Liver (tissue), 8 donors: ENCODE measurements at regions not wholly inside any gene's neighbourhood (a gene's known extent, or its start where the extent isn't known, plus 50 kb on each side); places are given as distances from the start of the nearest gene placed in this dataset.

Source experiments
- DNase-seq: peaks from one replicate; pipeline ENCODE4 v3.0.0-alpha.2; 2017; ENCODE audit warnings: low spot score
- H3K27ac ChIP-seq, 2 donors: one replicate each; pipeline ENCODE4 v1.7.0; 2013; ENCODE audit warnings: inconsistent platforms in 2 of 2, low read length in 2 of 2, control low read depth in 1 of 2, low read depth in 1 of 2, mild to moderate bottlenecking in 1 of 2
- H3K27me3 ChIP-seq, 4 donors: one replicate each; pipeline versions ENCODE4 v1.6.1 to v1.7.0; 2013; ENCODE audit warnings: low read length in 3 of 4, inconsistent platforms in 1 of 4, mild to moderate bottlenecking in 1 of 4, moderate library complexity in 1 of 4; ENCODE audit not compliant: control insufficient read depth in 4 of 4, insufficient read depth in 4 of 4
- H3K36me3 ChIP-seq, 4 donors: one replicate each; pipeline versions ENCODE4 v1.6.1 to v1.7.0; 2013; ENCODE audit warnings: low read length in 3 of 4, mild to moderate bottlenecking in 3 of 4, low read depth in 1 of 4, moderate library complexity in 1 of 4; ENCODE audit not compliant: control insufficient read depth in 4 of 4, insufficient read depth in 3 of 4
- H3K4me1 ChIP-seq, 4 donors: one replicate each; pipeline versions ENCODE4 v1.6.1 to v1.7.0; 2013; ENCODE audit warnings: low read length in 3 of 4, mild to moderate bottlenecking in 3 of 4, moderate library complexity in 1 of 4; ENCODE audit not compliant: control insufficient read depth in 4 of 4, insufficient read depth in 4 of 4
- H3K4me3 ChIP-seq, 3 donors: one replicate each; pipeline versions ENCODE4 v1.6.1 to v1.7.0; 2013; ENCODE audit warnings: low read length in 3 of 3, control low read depth in 1 of 3, low read depth in 1 of 3, mild to moderate bottlenecking in 1 of 3
- H3K9ac ChIP-seq, 2 donors: one replicate each; pipeline ENCODE4 v1.7.0; 2013; ENCODE audit warnings: low read length in 2 of 2, mild to moderate bottlenecking in 2 of 2, moderate library complexity in 2 of 2, control low read depth in 1 of 2, low read depth in 1 of 2
- H3K9me3 ChIP-seq, 4 donors: one replicate each; pipeline versions ENCODE4 v1.6.1 to v1.7.0; 2013; ENCODE audit warnings: low read length in 3 of 4; ENCODE audit not compliant: control insufficient read depth in 4 of 4
- CTCF ChIP-seq: fragments of 150-350 bp; IDR thresholded peaks from 2 replicates; pipeline ENCODE4 v1.5.1; 2017; ENCODE audit warnings: improper control_type of control experiment, low read depth, low read length; ENCODE audit not compliant: missing input control
- EGR1 ChIP-seq, 2 donors: IDR thresholded peaks; 2 replicates each; pipeline ENCODE4 v1.6.1; 2016 to 2018; ENCODE audit warnings: antibody characterized with exemption in 2 of 2, low read depth in 2 of 2
- FOXA1 ChIP-seq: IDR thresholded peaks from 2 replicates; pipeline ENCODE4 v1.6.1; 2016; ENCODE audit warnings: antibody characterized with exemption
- FOXA2 ChIP-seq: IDR thresholded peaks from 2 replicates; pipeline ENCODE4 v1.6.1; 2016; ENCODE audit warnings: antibody characterized with exemption
- GABPA ChIP-seq, 2 donors: IDR thresholded peaks in 1 of 2; conservative IDR thresholded peaks in 1 of 2; 2 replicates each; pipeline ENCODE4 v1.6.1; 2016; ENCODE audit warnings: antibody characterized with exemption in 2 of 2, mild to moderate bottlenecking in 1 of 2, moderate library complexity in 1 of 2
- HNF4A ChIP-seq, 2 donors: conservative IDR thresholded peaks; 2 replicates each; pipeline ENCODE4 v1.6.1; 2016; ENCODE audit warnings: antibody characterized with exemption in 2 of 2, mild to moderate bottlenecking in 2 of 2
- JUND ChIP-seq, 2 donors: IDR thresholded peaks; 2 replicates each; pipeline ENCODE4 v1.6.1; 2016; ENCODE audit warnings: antibody characterized with exemption in 2 of 2
- MAX ChIP-seq: IDR thresholded peaks from 2 replicates; pipeline ENCODE4 v1.6.1; 2016; ENCODE audit warnings: antibody characterized with exemption
- NR2F2 ChIP-seq: IDR thresholded peaks from 2 replicates; pipeline ENCODE4 v1.6.1; 2016; ENCODE audit warnings: antibody characterized with exemption
- RAD21 ChIP-seq, 2 donors: IDR thresholded peaks; 2 replicates each; pipeline ENCODE4 v1.6.1; 2016; ENCODE audit warnings: antibody characterized with exemption in 2 of 2, mild to moderate bottlenecking in 2 of 2
- REST ChIP-seq: IDR thresholded peaks from 2 replicates; pipeline ENCODE4 v1.6.1; 2016; ENCODE audit warnings: antibody characterized with exemption, mild to moderate bottlenecking
- RXRA ChIP-seq, 2 donors: IDR thresholded peaks; 2 replicates each; pipeline ENCODE4 v1.6.1; 2017 to 2018; ENCODE audit warnings: antibody characterized with exemption in 2 of 2, mild to moderate bottlenecking in 1 of 2
- SP1 ChIP-seq: IDR thresholded peaks from 2 replicates; pipeline ENCODE4 v1.6.1; 2018; ENCODE audit warnings: antibody characterized with exemption, mild to moderate bottlenecking
- TAF1 ChIP-seq: conservative IDR thresholded peaks from 2 replicates; pipeline ENCODE4 v1.6.1; 2016; ENCODE audit warnings: antibody characterized with exemption, mild to moderate bottlenecking
- YY1 ChIP-seq: IDR thresholded peaks from 2 replicates; pipeline ENCODE4 v1.6.1; 2016; ENCODE audit warnings: antibody characterized with exemption, mild to moderate bottlenecking
- ZBTB33 ChIP-seq: IDR thresholded peaks from 2 replicates; pipeline ENCODE4 v1.6.1; 2016; ENCODE audit warnings: antibody characterized with exemption
- WGBS: extraction: QIAGEN DNeasy Blood & Tissue Kit; methylation state at CpG from one replicate; pipeline ENCODE4 v1.1.7; 2013; 5-methylcytosine and 5-hydroxymethylcytosine counted together
- donor health status: healthy.
- donor health status: healthy.
- donor health status: healthy.
- donor health status: healthy.
- donor health status: healthy.

GRCh38 chr5:145163876-145164275, 671.3 kb downstream of the PRELID2 start:
- 46% methylated on average over 3 of the region's 3 CpGs for WGBS

More at GRCh38 chr5:145163876-145164275, 671.3 kb downstream of the PRELID2 start:
- DNase-seq: no peak
- Histone ChIP-seq H3K27me3 (peaks cover 0 to 4% (median 1%) of the 10 kb centered on the region in 4 donors), H3K4me1 (no peaks in the 10 kb centered on the region), H3K27ac (no peak overlapping the region), H3K9me3 (no peaks in the 10 kb centered on the region), H3K36me3 (no peaks in the 10 kb centered on the region), H3K9ac (no peak overlapping the region), H3K4me3 (no peak overlapping the region)
- no peak for TF ChIP-seq EGR1 (IDR thresholded peaks at IDR 0.05; ENCODE audit: low read depth in 2 of 2)
- no peak for TF ChIP-seq RAD21 (IDR thresholded peaks at IDR 0.05)
- no peak for TF ChIP-seq RXRA (IDR thresholded peaks at IDR 0.05)
- no peak for TF ChIP-seq MAX
- no peak for TF ChIP-seq HNF4A (conservative IDR thresholded peaks at IDR 0.05)
- TF ChIP-seq SP1: no peak
- no peak for TF ChIP-seq FOXA1
- no peak for TF ChIP-seq CTCF
- TF ChIP-seq TAF1: no peak
- no peak for TF ChIP-seq GABPA (IDR thresholded peaks at IDR 0.05 in 1 of 2, conservative IDR thresholded peaks at IDR 0.05 in 1 of 2)
- no peak for TF ChIP-seq FOXA2
- no peak for TF ChIP-seq YY1
- no peak for TF ChIP-seq NR2F2
- no peak for TF ChIP-seq REST
- no peak for TF ChIP-seq JUND (IDR thresholded peaks at IDR 0.05)
- no peak for TF ChIP-seq ZBTB33
